Ectodermal cell (in vitro differentiated cells): ENCODE measurements at regions not wholly inside any gene's neighbourhood (a gene's known extent, or its start where the extent isn't known, plus 50 kb on each side); places are given as distances from the start of the nearest gene placed in this dataset.

Source experiments
- H3K27ac ChIP-seq: 2 replicates; pipeline ENCODE4 v1.7.0; 2013; ENCODE audit warnings: mild to moderate bottlenecking, low read depth, low read length; ENCODE audit not compliant: insufficient read depth, poor library complexity, severe bottlenecking
- H3K27me3 ChIP-seq: 2 replicates; pipeline ENCODE4 v1.7.0; 2013; ENCODE audit warnings: mild to moderate bottlenecking, low read length; ENCODE audit not compliant: insufficient read depth, control insufficient read depth, poor library complexity, severe bottlenecking
- H3K36me3 ChIP-seq: one replicate; pipeline ENCODE4 v1.7.0; 2013; ENCODE audit warnings: low read length; ENCODE audit not compliant: control insufficient read depth, insufficient read depth
- H3K4me1 ChIP-seq: one replicate; pipeline ENCODE4 v1.7.0; 2013; ENCODE audit warnings: low read length; ENCODE audit not compliant: control insufficient read depth, insufficient read depth
- H3K4me3 ChIP-seq: 2 replicates; pipeline ENCODE4 v1.7.0; 2013; ENCODE audit warnings: low read depth, low read length, control low read depth; ENCODE audit not compliant: insufficient read depth
- H3K9me3 ChIP-seq: 2 replicates; pipeline ENCODE4 v1.7.0; 2013; ENCODE audit warnings: mild to moderate bottlenecking, low read length, moderate library complexity; ENCODE audit not compliant: control insufficient read depth
- WGBS, 2 experiments: methylation state at CpG; one replicate each; pipeline ENCODE4 v1.1.7; 2013; ENCODE audit warnings: missing lambda C conversion rate in 2 of 2; 5-methylcytosine and 5-hydroxymethylcytosine counted together

DNA sequence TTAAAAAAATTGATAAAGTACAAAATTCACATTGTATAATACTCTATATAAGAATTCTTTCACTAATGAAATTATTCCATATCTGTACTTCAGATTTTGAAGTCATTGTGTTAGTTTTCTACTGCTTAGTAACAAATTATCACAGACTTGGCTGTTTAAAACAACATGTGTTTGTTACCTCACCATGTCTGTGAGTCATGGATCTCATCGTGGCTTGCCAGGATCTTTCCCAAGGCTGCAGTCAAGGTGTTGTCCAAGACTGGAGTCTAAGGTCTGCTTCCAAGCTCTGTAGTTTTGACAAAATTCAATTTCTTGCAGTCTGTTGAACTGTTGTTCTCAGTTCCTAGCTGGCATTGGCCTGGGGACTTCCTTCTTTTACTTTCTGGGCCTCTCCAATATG is 1286.9 kb downstream of the ADGRL3 start:
- Histone ChIP-seq H3K4me3 (no peak overlapping the region), H3K27me3 (no peaks in the 10 kb centered on the region), H3K9me3 (no peaks in the 10 kb centered on the region), H3K36me3 (no peaks in the 10 kb centered on the region), H3K4me1 (no peaks in the 10 kb centered on the region), H3K27ac (no peak overlapping the region)
- 91 to 96% methylated on average over 1 of the region's 1 CpG for WGBS, 2 experiments

- Histone ChIP-seq H3K4me1 (no peaks in the 10 kb centered on the region), H3K4me3 (no peak overlapping the region), H3K27me3 (no peaks in the 10 kb centered on the region), H3K27ac (no peak overlapping the region), H3K36me3 (no peaks in the 10 kb centered on the region), H3K9me3 (no peaks in the 10 kb centered on the region)
- WGBS, 2 experiments: 98% methylated on average over 3 of the region's 3 CpGs
These were observed 1284.2 kb downstream of the ADGRL3 start for GRCh38 chr4:62484357-62484756.

- Histone ChIP-seq H3K9me3 (no peaks in the 10 kb centered on the region), H3K36me3 (no peaks in the 10 kb centered on the region), H3K4me3 (no peak overlapping the region), H3K27ac (no peak overlapping the region), H3K27me3 (no peaks in the 10 kb centered on the region), H3K4me1 (no peaks in the 10 kb centered on the region)
- 93 to 94% methylated on average over 3 of the region's 3 CpGs for WGBS, 2 experiments
These were observed 1282.2 kb downstream of the ADGRL3 start for GRCh38 chr4:62482355-62482754.

- Histone ChIP-seq H3K4me3 (no peak overlapping the region), H3K4me1 (no peaks in the 10 kb centered on the region), H3K9me3 (no peaks in the 10 kb centered on the region), H3K27me3 (no peaks in the 10 kb centered on the region), H3K36me3 (no peaks in the 10 kb centered on the region), H3K27ac (no peak overlapping the region)
- 47 to 54% methylated on average over 2 of the region's 2 CpGs for WGBS, 2 experiments
These were observed 1275.5 kb downstream of the ADGRL3 start for GRCh38 chr4:62475596-62475995.

DNA sequence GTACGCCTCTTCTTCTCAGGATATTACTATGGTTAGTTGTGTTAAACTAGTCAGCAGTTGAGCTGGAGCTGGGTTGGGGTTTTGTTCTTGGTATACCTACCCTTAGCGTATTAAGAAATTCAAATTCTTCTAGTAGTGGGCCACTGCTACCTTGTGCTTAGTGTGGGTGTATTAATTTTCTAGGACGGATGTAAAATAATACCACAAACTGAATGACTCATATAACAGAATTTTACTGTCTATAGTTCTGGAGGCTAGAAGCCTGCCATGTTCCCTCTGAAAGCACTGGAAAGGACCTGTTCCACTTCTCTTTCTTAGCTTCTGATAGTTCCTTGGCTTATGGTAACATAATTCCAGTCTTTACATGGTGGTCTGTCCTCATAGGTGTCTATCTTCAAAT is 1274.7 kb downstream of the ADGRL3 start:
- H3K9me3 ChIP-seq: no peaks in the 10 kb centered on the region
- H3K36me3 ChIP-seq: no peaks in the 10 kb centered on the region
- 95 to 99% methylated on average over 1 to 3 of the region's 3 CpGs for WGBS, 2 experiments
- H3K4me3 ChIP-seq: no peak overlapping the region
- no peak overlapping the region for H3K27ac ChIP-seq
- no peaks in the 10 kb centered on the region for H3K4me1 ChIP-seq
- no peaks in the 10 kb centered on the region for H3K27me3 ChIP-seq

GRCh38 chr4:62471021-62471420 is 1270.9 kb downstream of the ADGRL3 start:
- WGBS, 2 experiments: 83 to 93% methylated on average over 1 of the region's 1 CpG
- Histone ChIP-seq H3K4me1 (no peaks in the 10 kb centered on the region), H3K27ac (no peak overlapping the region), H3K9me3 (no peaks in the 10 kb centered on the region), H3K36me3 (no peaks in the 10 kb centered on the region), H3K27me3 (no peaks in the 10 kb centered on the region), H3K4me3 (no peak overlapping the region)

DNA sequence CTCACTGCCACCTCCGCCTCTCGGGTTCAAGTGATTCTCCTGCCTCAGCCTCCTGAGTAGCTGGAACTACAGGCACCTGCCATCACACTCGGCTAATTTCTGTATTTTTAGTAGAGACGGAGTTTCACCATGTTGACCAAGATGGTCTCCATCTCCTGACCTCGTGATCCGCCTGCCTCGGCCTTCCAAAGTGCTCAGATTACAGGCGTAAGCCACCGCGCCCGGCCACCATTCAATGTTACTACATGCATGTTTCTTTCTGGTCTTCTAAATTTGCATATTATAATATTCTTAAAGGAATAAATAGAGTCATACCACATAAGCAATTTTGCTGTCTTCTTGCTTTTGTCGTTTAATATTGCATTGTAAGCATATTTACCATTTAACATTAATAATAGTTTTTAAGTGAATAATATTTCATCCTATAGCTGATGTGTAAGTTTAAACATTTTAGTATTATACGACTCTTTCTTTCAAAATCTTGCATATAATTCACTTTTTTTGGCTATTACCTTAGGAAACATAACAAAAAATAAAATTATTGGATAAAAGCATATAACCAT is 1270.4 kb downstream of the ADGRL3 start:
- WGBS, 2 experiments: 95 to 96% methylated on average over 11 of the region's 13 CpGs

DNA sequence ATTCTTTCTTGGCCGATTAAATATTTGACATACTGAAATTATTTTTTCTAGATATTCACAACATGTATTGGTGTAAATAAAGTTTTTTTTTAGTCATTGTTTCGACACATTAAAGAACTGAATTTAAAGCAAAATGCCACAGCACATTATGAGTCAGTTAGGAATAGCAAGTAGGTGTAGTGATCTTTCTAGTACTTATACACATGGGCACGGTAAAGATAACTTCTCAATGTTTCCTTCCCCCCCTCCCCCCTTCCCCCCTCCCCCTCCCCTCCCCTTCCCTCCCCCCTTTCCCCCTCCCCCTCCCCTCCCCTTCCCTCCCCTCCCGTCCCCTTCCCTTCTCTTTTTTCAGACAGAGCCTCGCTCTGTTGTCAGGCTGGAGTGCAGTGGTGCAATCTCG is 1269.9 kb downstream of the ADGRL3 start:
- H3K27me3 ChIP-seq: no peaks in the 10 kb centered on the region
- H3K4me1 ChIP-seq: no peaks in the 10 kb centered on the region
- no peaks in the 10 kb centered on the region for H3K36me3 ChIP-seq
- no peaks in the 10 kb centered on the region for H3K9me3 ChIP-seq
- WGBS, 2 experiments: 78 to 96% methylated on average over 2 to 3 of the region's 6 CpGs
- H3K4me3 ChIP-seq: no peak overlapping the region
- H3K27ac ChIP-seq: no peak overlapping the region

More for the DNA sequence above, 1270.4 kb downstream of the ADGRL3 start:
- no peaks in the 10 kb centered on the region for H3K36me3 ChIP-seq
- H3K27ac ChIP-seq: no peak overlapping the region
- no peaks in the 10 kb centered on the region for H3K9me3 ChIP-seq
- H3K4me3 ChIP-seq: no peak overlapping the region
- no peaks in the 10 kb centered on the region for H3K4me1 ChIP-seq
- H3K27me3 ChIP-seq: no peaks in the 10 kb centered on the region

- Histone ChIP-seq H3K4me3 (no peak overlapping the region), H3K27ac (no peak overlapping the region), H3K4me1 (no peaks in the 10 kb centered on the region), H3K36me3 (no peaks in the 10 kb centered on the region), H3K9me3 (no peaks in the 10 kb centered on the region), H3K27me3 (no peaks in the 10 kb centered on the region)
These were observed 1261.8 kb downstream of the ADGRL3 start for GRCh38 chr4:62461961-62462360.

- Histone ChIP-seq H3K4me1 (no peaks in the 10 kb centered on the region), H3K4me3 (no peak overlapping the region), H3K27me3 (no peaks in the 10 kb centered on the region), H3K27ac (no peak overlapping the region), H3K36me3 (no peaks in the 10 kb centered on the region), H3K9me3 (no peaks in the 10 kb centered on the region)
- 77 to 81% methylated on average over 3 of the region's 3 CpGs for WGBS, 2 experiments
These were observed 1260.2 kb downstream of the ADGRL3 start for GRCh38 chr4:62460329-62460728.

- Histone ChIP-seq H3K9me3 (no peaks in the 10 kb centered on the region), H3K4me3 (no peak overlapping the region), H3K36me3 (no peaks in the 10 kb centered on the region), H3K4me1 (no peaks in the 10 kb centered on the region), H3K27me3 (no peaks in the 10 kb centered on the region), H3K27ac (no peak overlapping the region)
- WGBS, 2 experiments: 84 to 93% methylated on average over 5 of the region's 5 CpGs
These were observed 1257.2 kb downstream of the ADGRL3 start for GRCh38 chr4:62457356-62457755.
